ENCODE measurements at regions not wholly inside any gene's neighbourhood (a gene's known extent, or its start where the extent isn't known, plus 50 kb on each side); places are given as distances from the start of the nearest gene placed in this dataset.

DNA sequence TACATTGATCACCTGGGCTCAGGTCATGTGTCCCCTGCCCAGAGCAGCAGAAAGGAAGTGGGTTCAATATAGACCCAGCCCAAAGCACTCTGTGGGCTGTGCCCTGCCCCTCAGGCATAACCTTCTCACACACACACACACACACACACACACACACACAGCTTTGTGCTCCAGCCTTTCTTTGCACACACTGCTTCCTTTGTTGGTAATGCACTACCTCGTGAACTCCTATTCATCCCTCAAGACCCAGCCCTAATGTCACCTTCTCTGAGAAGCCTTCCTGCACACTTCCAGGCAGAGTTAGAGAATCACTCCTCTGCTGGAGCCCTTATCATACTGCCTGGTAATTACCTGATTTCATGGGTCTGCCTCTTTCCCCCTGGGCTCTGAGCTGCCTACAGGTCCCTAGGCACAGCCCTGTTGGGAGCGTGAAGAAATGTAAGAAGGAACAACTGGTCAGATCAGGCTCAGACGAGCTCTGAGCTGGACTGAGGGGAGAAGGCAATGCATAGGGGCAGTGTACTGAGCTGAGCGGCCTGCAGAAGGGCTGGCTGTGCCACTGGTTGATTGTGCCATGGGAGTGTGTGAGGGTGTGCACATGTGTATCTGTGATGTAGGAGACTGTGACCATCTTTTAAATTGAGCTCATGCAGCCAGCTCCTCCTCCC is 210.3 kb downstream of the GLI2 start:
- Mint-ChIP-seq H3K27ac (no peak overlapping the region), H3K4me1 (no peaks in the 10 kb centered on the region), H3K36me3 (ENCODE audit: low read depth) (no peaks in the 10 kb centered on the region), H3K27me3 (no peaks in the 10 kb centered on the region), H3K9me3 (no peaks in the 10 kb centered on the region), H3K4me3 (no peak overlapping the region)
- ChIA-PET POLR2A (no interaction called here), CTCF (no interaction called here)
- ATAC-seq (ENCODE audit: low read depth) (no peak), DNase-seq (no peak)
- TF ChIP-seq, protein P1, sequence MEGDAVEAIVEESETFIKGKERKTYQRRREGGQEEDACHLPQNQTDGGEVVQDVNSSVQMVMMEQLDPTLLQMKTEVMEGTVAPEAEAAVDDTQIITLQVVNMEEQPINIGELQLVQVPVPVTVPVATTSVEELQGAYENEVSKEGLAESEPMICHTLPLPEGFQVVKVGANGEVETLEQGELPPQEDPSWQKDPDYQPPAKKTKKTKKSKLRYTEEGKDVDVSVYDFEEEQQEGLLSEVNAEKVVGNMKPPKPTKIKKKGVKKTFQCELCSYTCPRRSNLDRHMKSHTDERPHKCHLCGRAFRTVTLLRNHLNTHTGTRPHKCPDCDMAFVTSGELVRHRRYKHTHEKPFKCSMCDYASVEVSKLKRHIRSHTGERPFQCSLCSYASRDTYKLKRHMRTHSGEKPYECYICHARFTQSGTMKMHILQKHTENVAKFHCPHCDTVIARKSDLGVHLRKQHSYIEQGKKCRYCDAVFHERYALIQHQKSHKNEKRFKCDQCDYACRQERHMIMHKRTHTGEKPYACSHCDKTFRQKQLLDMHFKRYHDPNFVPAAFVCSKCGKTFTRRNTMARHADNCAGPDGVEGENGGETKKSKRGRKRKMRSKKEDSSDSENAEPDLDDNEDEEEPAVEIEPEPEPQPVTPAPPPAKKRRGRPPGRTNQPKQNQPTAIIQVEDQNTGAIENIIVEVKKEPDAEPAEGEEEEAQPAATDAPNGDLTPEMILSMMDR (IDR thresholded peaks at IDR 0.05), result no peak
- intact Hi-C loops (cut with micrococcal nuclease), result no loop called here

DNA sequence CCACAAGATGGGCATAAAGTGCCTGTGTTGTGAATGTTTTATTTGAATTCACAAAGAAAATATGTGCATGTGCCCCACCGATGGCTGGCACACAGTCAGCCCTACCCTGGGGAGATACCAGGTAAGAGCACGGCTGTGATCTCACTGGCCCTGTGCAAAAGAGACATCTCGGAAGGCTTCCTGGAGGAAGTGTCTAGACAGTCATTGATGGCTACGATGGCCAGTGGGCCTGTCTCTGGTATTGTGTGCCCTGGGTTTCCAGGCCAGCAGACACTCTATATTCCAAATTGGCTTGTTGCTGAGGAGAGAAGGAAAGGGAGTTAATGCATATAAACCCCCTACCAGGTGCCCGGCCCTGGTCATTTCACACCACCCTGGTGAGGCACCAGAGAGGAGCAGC is 211.7 kb downstream of the GLI2 start:
- Mint-ChIP-seq H3K4me3 (no peak overlapping the region), H3K9me3 (no peaks in the 10 kb centered on the region), H3K4me1 (no peaks in the 10 kb centered on the region), H3K27ac (no peak overlapping the region), H3K36me3 (ENCODE audit: low read depth) (no peaks in the 10 kb centered on the region), H3K27me3 (no peaks in the 10 kb centered on the region)
- DNase-seq, result no peak
- TF ChIP-seq, protein P1 (IDR thresholded peaks at IDR 0.05), result no peak
- intact Hi-C loops (cut with micrococcal nuclease), result no loop called here
- ATAC-seq (ENCODE audit: low read depth), result no peak
- ChIA-PET CTCF (no interaction called here), POLR2A (no interaction called here)

DNA sequence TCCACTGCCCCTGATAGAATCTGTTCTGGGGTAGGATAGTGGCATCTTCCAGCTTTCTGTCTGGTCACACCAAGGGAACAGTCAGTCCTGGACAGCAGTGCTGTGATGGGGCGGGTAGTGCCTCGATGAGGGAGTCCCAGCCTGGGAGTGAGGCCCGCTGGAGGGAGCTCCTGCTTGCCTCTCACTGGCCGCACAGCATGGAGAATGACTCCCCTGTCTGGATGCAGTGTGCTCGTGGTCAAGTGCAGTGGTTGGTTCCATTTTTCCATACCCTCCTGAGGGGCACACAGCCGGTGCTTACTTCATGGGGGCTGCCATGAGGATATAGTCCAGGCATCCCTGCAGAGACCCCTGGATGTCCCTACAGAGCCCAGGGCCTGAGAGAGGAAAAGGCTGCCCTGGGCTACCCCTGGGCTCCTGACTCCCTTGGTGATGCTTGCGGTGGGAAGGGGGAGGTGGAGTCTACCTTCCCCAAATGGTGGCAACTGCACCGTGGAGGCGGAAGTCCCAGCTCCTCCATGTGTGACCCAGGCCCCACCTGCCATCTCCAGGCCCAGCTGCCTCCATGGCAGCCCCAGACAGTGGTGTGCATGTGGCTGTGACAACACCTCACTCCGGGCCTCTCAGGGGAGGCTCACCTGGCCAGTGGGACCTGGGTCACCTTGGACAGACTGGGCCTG is 212.5 kb downstream of the GLI2 start:
- intact Hi-C loops (cut with micrococcal nuclease), result no loop called here
- ChIA-PET POLR2A (no interaction called here), CTCF (no interaction called here)
- TF ChIP-seq, protein P1 (IDR thresholded peaks at IDR 0.05), result no peak
- H3K4me3 Mint-ChIP-seq, result no peak overlapping the region
- no peaks in the 10 kb centered on the region for H3K9me3 Mint-ChIP-seq
- no peak overlapping the region for H3K27ac Mint-ChIP-seq
- DNase-seq, result no peak
- no peaks in the 10 kb centered on the region for H3K27me3 Mint-ChIP-seq
- H3K4me1 Mint-ChIP-seq, result no peaks in the 10 kb centered on the region
- ATAC-seq (ENCODE audit: low read depth), result no peak
- no peaks in the 10 kb centered on the region for H3K36me3 Mint-ChIP-seq (ENCODE audit: low read depth)

DNA sequence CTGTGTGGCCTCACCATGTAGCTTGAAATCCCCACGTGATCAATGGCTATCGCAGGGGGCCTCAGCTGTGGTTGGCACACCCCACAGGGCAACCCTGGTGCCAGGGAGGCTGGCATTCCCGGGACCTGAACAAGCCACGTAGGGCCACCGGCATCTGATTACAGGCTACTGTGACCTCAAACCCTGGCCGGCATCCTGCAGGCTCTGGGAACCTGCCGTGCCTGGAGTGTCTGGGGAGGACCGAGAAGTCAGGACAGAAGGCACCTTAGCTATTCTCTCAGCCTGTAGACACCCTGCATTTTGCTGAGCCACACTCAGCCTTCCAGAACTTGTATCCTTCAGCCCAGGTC is 213.0 kb downstream of the GLI2 start:
- Mint-ChIP-seq H3K36me3 (ENCODE audit: low read depth) (no peaks in the 10 kb centered on the region), H3K9me3 (no peaks in the 10 kb centered on the region), H3K4me3 (no peak overlapping the region), H3K4me1 (no peaks in the 10 kb centered on the region), H3K27me3 (no peaks in the 10 kb centered on the region), H3K27ac (no peak overlapping the region)
- DNase-seq (no peak), ATAC-seq (ENCODE audit: low read depth) (no peak)
- ChIA-PET CTCF (no interaction called here), POLR2A (no interaction called here)
- intact Hi-C loops (cut with micrococcal nuclease), result no loop called here
- TF ChIP-seq, protein P1 (IDR thresholded peaks at IDR 0.05), result no peak

DNA sequence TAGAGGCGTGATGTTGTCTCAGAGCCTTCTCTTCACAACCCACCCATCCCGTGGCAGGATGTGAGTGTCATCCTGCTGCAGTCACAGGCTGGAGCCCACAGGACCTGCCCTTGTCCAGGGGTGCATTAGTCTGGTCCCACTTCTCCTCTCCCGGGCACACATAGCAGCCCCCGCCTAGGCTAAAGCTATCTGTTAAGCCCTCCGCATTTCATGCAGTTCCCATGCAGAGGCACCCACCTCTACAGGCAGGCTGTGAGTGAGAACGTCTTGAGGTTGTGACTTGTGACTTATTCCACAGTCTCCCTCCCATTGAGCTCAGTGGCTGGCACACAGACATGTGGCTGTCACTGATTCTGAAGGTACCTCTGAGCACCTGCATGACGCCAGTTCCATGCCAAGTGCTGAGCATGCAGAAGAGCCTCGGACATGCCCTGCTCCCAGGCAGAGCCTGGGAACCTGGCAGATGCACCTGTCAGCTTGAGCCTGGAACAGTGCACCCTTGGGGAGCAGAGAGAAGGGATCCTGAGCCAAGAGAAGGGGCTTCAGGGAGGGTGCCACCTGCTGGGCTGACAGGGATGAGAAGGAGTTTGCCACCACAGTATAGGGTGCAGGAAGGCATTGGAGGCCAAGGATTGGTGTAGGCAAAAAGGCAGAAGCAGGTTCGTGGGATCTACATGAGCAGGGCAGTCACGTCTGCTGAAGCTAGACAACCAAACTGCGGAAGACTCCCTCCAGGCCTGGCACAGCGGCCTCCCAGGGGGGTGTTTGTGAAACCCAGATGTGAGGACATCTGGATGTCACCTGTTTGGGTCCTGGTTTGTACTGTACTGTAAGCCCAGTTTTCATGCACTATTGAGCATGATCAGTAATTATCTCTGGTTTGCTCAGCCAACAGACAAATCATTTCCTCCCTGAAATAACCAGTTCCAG is 213.6 kb downstream of the GLI2 start:
- no peak overlapping the region for H3K27ac Mint-ChIP-seq

More for the DNA sequence above, 213.6 kb downstream of the GLI2 start:
- no peak for DNase-seq
- TF ChIP-seq, protein P1 (IDR thresholded peaks at IDR 0.05), result no peak
- Mint-ChIP-seq H3K27me3 (no peaks in the 10 kb centered on the region), H3K4me1 (no peaks in the 10 kb centered on the region), H3K4me3 (no peak overlapping the region), H3K36me3 (ENCODE audit: low read depth) (no peaks in the 10 kb centered on the region), H3K9me3 (no peaks in the 10 kb centered on the region)
- intact Hi-C loops (cut with micrococcal nuclease), result no loop called here
- ATAC-seq (ENCODE audit: low read depth), result no peak
- CTCF ChIA-PET, result no interaction called here
- POLR2A ChIA-PET, result no interaction called here
